ENCODE measurements at regions not wholly inside any gene's neighbourhood (a gene's known extent, or its start where the extent isn't known, plus 50 kb on each side); places are given as distances from the start of the nearest gene placed in this dataset.

GRCh38 chr1:177340601-177341067 is 169.9 kb downstream of the BRINP2 start:
- Histone ChIP-seq H3K27ac (peak overlapping the region; percentile 40 to 70), H3K9me3 (no peaks in the 10 kb centered on the region), H3K36me3 (no peaks in the 10 kb centered on the region), H3K4me1 (no peaks in the 10 kb centered on the region), H3K4me3 (no peak overlapping the region), H3K27me3 (no peaks in the 10 kb centered on the region)
- DNase-seq: peak; percentile 24 to 57
- TF ChIP-seq POLR2A (IDR thresholded peaks at IDR 0.05) (no peak), CTCF (IDR thresholded peaks at IDR 0.05) (no peak)
- intact Hi-C loops (cut with DNase I; ENCODE audit: low total_unique reads): no loop called here

GRCh38 chr1:177338376-177338775 is 167.6 kb downstream of the BRINP2 start:
- no peaks in the 10 kb centered on the region for H3K4me1 ChIP-seq
- H3K36me3 ChIP-seq: no peaks in the 10 kb centered on the region
- H3K4me3 ChIP-seq: no peak overlapping the region
- H3K27me3 ChIP-seq: no peaks in the 10 kb centered on the region
- H3K27ac ChIP-seq: no peak overlapping the region
- H3K9me3 ChIP-seq: no peaks in the 10 kb centered on the region
- intact Hi-C loops (cut with DNase I; ENCODE audit: low total_unique reads): no loop called here
- no peak for TF ChIP-seq POLR2A (IDR thresholded peaks at IDR 0.05)
- DNase-seq: no peak

- no peaks in the 10 kb centered on the region for H3K9me3 ChIP-seq
- intact Hi-C loops (cut with DNase I; ENCODE audit: low total_unique reads): no loop called here
- H3K27me3 ChIP-seq: no peaks in the 10 kb centered on the region
- H3K36me3 ChIP-seq: no peaks in the 10 kb centered on the region
- no peak for DNase-seq
- no peak overlapping the region for H3K27ac ChIP-seq
- H3K4me3 ChIP-seq: no peak overlapping the region
- TF ChIP-seq POLR2A (IDR thresholded peaks at IDR 0.05) (no peak), CTCF (IDR thresholded peaks at IDR 0.05) (no peak)
- H3K4me1 ChIP-seq: no peaks in the 10 kb centered on the region
Measured at GRCh38 chr1:177334903-177335302, 164.1 kb downstream of the BRINP2 start.

- no peak overlapping the region for H3K27ac ChIP-seq
- no peak for DNase-seq
- no peak overlapping the region for H3K4me3 ChIP-seq
- no peaks in the 10 kb centered on the region for H3K27me3 ChIP-seq
- no peaks in the 10 kb centered on the region for H3K9me3 ChIP-seq
- no peaks in the 10 kb centered on the region for H3K36me3 ChIP-seq
- no peaks in the 10 kb centered on the region for H3K4me1 ChIP-seq
- intact Hi-C loops (cut with DNase I; ENCODE audit: low total_unique reads): no loop called here
- TF ChIP-seq POLR2A (IDR thresholded peaks at IDR 0.05) (no peak), CTCF (IDR thresholded peaks at IDR 0.05) (no peak)
Measured at GRCh38 chr1:177333936-177334595, 163.3 kb downstream of the BRINP2 start.

Measured in uterus (tissue), 3 donors.